Activated CD4-positive, alpha-beta memory T cell treated with anti-CD3 and anti-CD28 coated beads for 36 hours (primary cell): ENCODE measurements at regions not wholly inside any gene's neighbourhood (a gene's known extent, or its start where the extent isn't known, plus 50 kb on each side); places are given as distances from the start of the nearest gene placed in this dataset.
"Not testable (repeated sequence)": the region's sequence is repeated elsewhere in the genome, so short reads cannot be mapped to it uniquely, and the experiment has no call there.

ENCODE experiments used
- CTCF ChIA-PET: fragments of 350-600 bp; sonication (Branson Sonifier 250); formaldehyde crosslinking; loops from one replicate; lab custom pipeline; 2021; ENCODE audit warnings: antibody characterized with exemption, inconsistent platforms; lab: Charles Lee
- POLR2A ChIA-PET: fragments of 350-600 bp; sonication (Branson Sonifier 250); formaldehyde crosslinking; loops from one replicate; lab custom pipeline; 2021; ENCODE audit warnings: antibody characterized with exemption; lab: Charles Lee
- DNase-seq: peaks from one replicate; pipeline ENCODE4 v3.0.0-alpha.2; 2020
- H3K27ac Mint-ChIP-seq: one replicate; pipeline ENCODE4 v1.8.0; 2021; ENCODE audit warnings: mixed read lengths
- H3K27me3 Mint-ChIP-seq: one replicate; pipeline ENCODE4 v1.8.0; 2021; ENCODE audit warnings: mixed read lengths
- H3K36me3 Mint-ChIP-seq: one replicate; pipeline ENCODE4 v1.8.0; 2021; ENCODE audit warnings: mixed read lengths
- H3K4me1 Mint-ChIP-seq: one replicate; pipeline ENCODE4 v1.8.0; 2021; ENCODE audit warnings: low read depth, mixed read lengths
- H3K4me3 Mint-ChIP-seq: one replicate; pipeline ENCODE4 v1.8.0; 2021; ENCODE audit warnings: mild to moderate bottlenecking, mixed read lengths
- H3K9me3 Mint-ChIP-seq: one replicate; pipeline ENCODE4 v1.8.0; 2021; ENCODE audit warnings: mixed read lengths
- intact Hi-C: fragments of 100-400 bp; cut with micrococcal nuclease; formaldehyde crosslinking; loops from one replicate; pipeline ENCODE4 v1.15.1; 2023

DNA sequence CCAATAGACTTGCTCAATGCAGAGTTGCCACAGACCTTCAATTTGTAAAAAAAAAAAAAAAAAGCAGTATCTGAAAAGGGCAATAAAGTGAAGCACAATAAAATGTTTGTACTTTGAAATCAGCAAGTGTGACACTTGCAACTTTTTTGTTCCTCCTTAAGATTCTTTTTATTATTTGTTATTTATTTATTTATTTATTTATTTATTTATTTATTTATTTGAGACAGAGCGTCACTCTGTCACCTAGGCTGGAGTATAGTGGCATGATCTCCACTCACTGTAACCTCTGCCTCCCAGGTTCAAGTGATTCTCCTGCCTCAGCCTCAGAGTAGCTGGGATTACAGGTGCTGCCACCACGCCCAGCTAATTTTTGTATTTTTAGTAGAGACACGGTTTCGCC is 416.5 kb upstream of the RORB start:
- H3K4me1 Mint-ChIP-seq, POLR2A ChIA-PET, H3K27ac Mint-ChIP-seq, H3K4me3 Mint-ChIP-seq, DNase-seq, CTCF ChIA-PET, H3K27me3 Mint-ChIP-seq, intact Hi-C loops, H3K9me3 Mint-ChIP-seq, H3K36me3 Mint-ChIP-seq: not testable (repeated sequence)

DNA sequence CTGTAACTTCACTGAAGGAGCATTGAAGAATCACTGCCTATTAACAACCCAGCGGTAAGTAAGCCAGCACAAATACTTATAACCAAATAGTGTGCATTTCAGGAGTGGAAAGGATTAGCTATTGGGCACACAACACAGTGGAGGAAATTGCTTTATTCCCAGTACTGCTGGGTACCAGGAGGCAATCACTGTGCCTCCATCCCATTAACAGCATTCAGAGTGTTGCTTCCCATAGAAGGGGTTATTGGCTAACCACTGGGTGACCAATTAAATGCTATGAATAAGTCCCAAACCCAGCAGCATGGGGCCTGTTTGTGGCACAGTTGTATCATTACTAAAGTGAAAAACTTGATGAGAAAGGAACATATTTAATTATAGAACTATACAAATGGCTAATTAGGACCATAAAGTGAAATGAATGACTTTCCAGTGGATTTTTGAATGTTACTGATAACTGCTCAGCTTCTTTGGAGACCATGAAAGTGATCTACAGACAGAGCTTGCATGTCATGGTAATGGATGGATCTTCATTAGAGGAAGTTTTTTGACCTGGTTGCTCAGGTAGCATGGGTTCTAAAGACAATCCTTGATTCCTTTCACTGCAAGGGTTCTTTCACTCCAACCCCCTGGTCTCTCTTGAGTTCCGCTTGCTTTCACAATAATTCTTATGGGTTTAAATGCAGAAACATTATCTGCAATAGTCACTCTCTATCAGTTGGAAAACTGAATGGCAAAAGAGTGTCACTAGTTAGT is 413.3 kb upstream of the RORB start:
- POLR2A ChIA-PET: no interaction called here
- H3K9me3 Mint-ChIP-seq: peaks cover 6% of the 10 kb centered on the region
- H3K36me3 Mint-ChIP-seq: no peaks in the 10 kb centered on the region
- CTCF ChIA-PET: no interaction called here
- no peaks in the 10 kb centered on the region for H3K4me1 Mint-ChIP-seq
- no peaks in the 10 kb centered on the region for H3K27me3 Mint-ChIP-seq
- DNase-seq: no peak
- H3K4me3 Mint-ChIP-seq: no peak overlapping the region
- intact Hi-C loops: no loop called here
- no peak overlapping the region for H3K27ac Mint-ChIP-seq

DNA sequence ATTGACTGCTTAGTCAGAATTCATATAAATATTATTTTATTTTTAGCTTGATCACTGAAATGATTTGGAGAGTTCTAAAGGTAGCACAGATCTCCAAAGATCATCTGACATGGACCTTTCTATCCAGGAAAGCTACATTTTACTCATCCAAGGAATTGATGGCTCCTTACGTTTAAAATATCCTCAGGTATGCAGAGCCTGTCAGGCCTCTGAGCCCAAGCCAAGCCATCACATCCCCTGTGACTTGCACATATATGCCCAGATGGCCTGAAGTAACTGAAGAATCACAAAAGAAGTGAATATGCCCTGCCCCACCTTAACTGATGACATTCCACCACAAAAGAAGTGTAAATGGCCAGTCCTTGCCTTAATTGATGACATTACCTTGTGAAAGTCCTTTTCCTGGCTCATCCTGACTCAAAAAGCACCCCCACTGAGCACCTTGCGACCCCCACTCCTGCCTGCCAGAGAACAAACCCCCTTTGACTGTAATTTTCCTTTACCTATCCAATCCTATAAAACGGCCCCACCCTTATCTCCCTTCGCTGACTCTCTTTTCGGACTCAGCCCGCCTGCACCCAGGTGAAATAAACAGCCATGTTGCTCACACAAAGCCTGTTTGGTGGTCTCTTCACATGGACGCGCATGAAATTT is 411.6 kb upstream of the RORB start:
- H3K27me3 Mint-ChIP-seq, intact Hi-C loops, H3K27ac Mint-ChIP-seq: not testable (repeated sequence)

DNA sequence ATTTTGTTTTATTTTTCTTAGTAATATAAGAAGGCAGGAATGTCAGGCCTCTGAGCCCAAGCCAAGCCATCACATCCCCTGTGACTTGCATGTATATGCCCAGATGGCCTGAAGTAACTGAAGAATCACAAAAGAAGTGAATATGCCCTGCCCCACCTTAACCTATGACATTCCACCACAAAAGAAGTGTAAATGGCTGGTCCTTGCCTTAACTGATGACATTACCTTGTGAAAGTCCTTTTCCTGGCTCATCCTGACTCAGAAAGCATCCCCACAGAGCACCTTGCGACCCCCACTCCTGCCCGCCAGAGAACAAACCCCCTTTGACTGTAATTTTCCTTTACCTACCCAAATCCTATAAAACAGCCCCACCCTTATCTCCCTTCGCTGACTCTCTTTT is 406.2 kb upstream of the RORB start:
- CTCF ChIA-PET, intact Hi-C loops, H3K4me3 Mint-ChIP-seq, POLR2A ChIA-PET, H3K9me3 Mint-ChIP-seq, H3K4me1 Mint-ChIP-seq, H3K27ac Mint-ChIP-seq, DNase-seq, H3K27me3 Mint-ChIP-seq, H3K36me3 Mint-ChIP-seq: not testable (repeated sequence)

More for the DNA sequence above, 411.6 kb upstream of the RORB start:
- DNase-seq, CTCF ChIA-PET, H3K4me3 Mint-ChIP-seq, H3K36me3 Mint-ChIP-seq, H3K9me3 Mint-ChIP-seq, POLR2A ChIA-PET, H3K4me1 Mint-ChIP-seq: not testable (repeated sequence)

DNA sequence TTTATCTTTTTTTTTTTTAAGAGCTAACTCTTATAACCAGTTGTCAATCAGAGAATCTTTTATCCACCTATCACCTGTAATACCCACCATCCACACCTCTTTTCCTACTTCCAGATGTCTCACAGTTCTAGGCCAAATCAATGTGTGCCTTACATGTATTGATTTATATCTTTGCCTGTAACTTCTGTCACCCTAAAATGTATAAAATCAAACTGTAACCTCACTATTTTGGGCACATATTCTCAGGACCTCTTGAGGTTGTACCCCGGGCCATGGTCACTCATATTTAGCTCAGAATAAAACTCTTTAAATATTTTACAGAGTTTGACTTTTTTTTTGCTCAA is 404.7 kb upstream of the RORB start:
- ChIA-PET POLR2A (no interaction called here), CTCF (interaction anchor here (0.6 kb wide), 1 partner anchor 1327 kb away, joined by 3 read pairs; no protein-coding TSS in a partner anchor)
- intact Hi-C loops: no loop called here
- H3K36me3 Mint-ChIP-seq: no peaks in the 10 kb centered on the region
- H3K27ac Mint-ChIP-seq: no peak overlapping the region
- no peaks in the 10 kb centered on the region for H3K9me3 Mint-ChIP-seq
- DNase-seq: no peak
- H3K27me3 Mint-ChIP-seq: no peaks in the 10 kb centered on the region
- H3K4me1 Mint-ChIP-seq: no peaks in the 10 kb centered on the region
- H3K4me3 Mint-ChIP-seq: no peak overlapping the region

DNA sequence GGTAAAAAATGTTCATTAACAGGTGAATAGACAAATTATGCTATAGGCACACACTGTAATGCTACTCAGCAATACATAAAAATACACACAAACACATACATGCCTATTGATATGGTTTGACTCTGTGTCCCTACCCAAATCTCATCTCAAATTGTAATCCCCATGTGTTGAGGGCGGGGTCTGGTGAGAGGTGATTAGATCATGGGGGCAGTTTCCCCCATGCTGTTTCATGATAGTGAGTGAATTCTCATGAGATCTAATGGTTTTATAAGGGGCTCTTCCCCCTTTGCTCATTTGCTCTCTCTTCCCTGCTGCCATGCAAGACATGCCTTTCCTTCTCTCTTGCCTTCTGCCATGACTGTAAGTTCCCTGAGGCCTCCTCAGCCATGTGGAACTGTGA is 403.1 kb upstream of the RORB start:
- H3K27ac Mint-ChIP-seq, intact Hi-C loops, H3K9me3 Mint-ChIP-seq, H3K4me1 Mint-ChIP-seq, CTCF ChIA-PET, H3K4me3 Mint-ChIP-seq, POLR2A ChIA-PET, H3K27me3 Mint-ChIP-seq, DNase-seq, H3K36me3 Mint-ChIP-seq: not testable (repeated sequence)

DNA sequence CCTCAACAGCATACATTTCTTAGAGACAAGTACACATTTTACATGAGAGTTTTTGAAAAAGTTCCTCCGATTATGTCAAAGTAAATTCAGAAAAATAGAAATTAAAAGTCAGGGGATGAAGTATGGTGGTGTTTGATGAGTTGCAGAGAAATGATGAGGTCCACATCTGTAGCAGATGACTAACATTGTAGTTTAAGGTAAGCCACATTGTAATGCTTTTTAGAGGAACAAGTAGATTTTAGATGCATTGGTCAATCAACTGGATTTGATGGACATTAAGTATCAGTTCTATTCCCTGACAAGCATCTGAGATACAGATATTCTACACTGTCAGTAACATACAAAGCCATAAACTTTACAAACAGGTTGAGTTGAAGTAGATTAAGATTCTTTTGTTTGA is 402.4 kb upstream of the RORB start:
- H3K27me3 Mint-ChIP-seq: no peaks in the 10 kb centered on the region
- no peaks in the 10 kb centered on the region for H3K9me3 Mint-ChIP-seq
- CTCF ChIA-PET: no interaction called here
- no peak overlapping the region for H3K4me3 Mint-ChIP-seq
- H3K27ac Mint-ChIP-seq: no peak overlapping the region
- no peaks in the 10 kb centered on the region for H3K4me1 Mint-ChIP-seq
- no peak for DNase-seq
- intact Hi-C loops: no loop called here
- no peaks in the 10 kb centered on the region for H3K36me3 Mint-ChIP-seq
- POLR2A ChIA-PET: no interaction called here

DNA sequence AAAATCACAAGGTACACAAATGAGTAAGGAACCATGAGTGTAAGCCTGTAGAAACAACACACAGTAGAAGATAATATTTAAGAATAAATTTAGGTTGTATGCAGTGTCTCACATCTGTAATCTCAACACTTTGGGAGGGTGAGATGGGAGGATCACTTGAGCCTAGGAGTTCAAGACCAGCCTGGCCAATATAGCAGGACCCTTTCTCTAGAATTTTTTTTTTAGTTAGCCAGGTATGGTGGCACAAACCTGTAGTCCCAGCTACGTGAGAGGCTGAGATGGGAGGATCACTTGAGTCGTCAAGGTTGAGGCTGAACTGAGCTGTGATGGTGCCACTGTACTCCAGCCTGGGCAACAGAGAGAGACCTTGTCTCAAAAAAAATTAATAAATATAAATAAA is 401.2 kb upstream of the RORB start:
- no peaks in the 10 kb centered on the region for H3K27me3 Mint-ChIP-seq
- intact Hi-C loops: no loop called here
- no peaks in the 10 kb centered on the region for H3K4me1 Mint-ChIP-seq
- no peak overlapping the region for H3K4me3 Mint-ChIP-seq
- DNase-seq: no peak
- no peaks in the 10 kb centered on the region for H3K9me3 Mint-ChIP-seq
- ChIA-PET POLR2A (no interaction called here), CTCF (no interaction called here)
- no peak overlapping the region for H3K27ac Mint-ChIP-seq
- no peaks in the 10 kb centered on the region for H3K36me3 Mint-ChIP-seq

DNA sequence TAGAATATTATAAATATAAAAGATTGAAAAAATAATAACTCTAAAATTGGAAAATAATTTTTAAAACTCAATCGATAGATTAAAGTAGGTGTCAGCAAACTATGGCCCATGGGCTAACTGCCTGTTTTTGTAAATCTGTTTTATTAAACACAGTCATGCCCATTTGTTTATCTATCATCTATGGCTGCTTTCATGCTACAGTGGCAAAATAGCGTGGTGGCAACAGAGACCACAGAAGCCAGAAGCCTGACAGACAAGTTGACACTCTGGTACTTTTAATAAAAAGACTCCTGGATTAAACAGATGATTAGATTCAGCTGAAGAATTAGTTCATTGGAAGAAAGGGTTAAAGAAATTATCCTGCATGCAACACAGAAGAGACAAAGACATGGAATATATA is 400.7 kb upstream of the RORB start:
- Mint-ChIP-seq H3K4me1 (no peaks in the 10 kb centered on the region), H3K4me3 (no peak overlapping the region), H3K36me3 (no peaks in the 10 kb centered on the region), H3K27me3 (no peaks in the 10 kb centered on the region), H3K27ac (no peak overlapping the region), H3K9me3 (no peaks in the 10 kb centered on the region)
- ChIA-PET POLR2A (no interaction called here), CTCF (no interaction called here)
- DNase-seq: no peak
- intact Hi-C loops: no loop called here

DNA sequence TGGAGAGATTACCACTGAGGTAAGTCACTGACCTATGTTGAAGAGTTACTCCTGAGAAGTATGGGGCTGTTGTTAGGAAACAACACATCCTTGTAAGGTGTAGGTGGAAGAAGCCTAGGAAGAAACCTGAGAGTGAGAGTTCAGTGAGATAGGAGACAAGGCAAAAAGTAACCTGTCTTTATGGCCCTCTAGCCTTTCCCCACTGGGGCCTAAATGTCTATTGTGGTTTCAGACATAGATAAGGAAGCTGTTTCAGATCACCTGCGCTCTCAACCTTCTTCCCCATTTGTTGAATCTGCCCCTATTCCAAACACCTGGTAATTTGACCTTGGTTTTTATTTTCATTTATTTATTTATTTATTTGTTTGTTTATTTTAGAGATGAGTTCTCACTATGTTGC is 397.1 kb upstream of the RORB start:
- ChIA-PET POLR2A (no interaction called here), CTCF (no interaction called here)
- no peaks in the 10 kb centered on the region for H3K27me3 Mint-ChIP-seq
- no peak for DNase-seq
- intact Hi-C loops: no loop called here
- no peaks in the 10 kb centered on the region for H3K4me1 Mint-ChIP-seq
- no peaks in the 10 kb centered on the region for H3K36me3 Mint-ChIP-seq
- H3K27ac Mint-ChIP-seq: no peak overlapping the region
- no peaks in the 10 kb centered on the region for H3K9me3 Mint-ChIP-seq
- no peak overlapping the region for H3K4me3 Mint-ChIP-seq

DNA sequence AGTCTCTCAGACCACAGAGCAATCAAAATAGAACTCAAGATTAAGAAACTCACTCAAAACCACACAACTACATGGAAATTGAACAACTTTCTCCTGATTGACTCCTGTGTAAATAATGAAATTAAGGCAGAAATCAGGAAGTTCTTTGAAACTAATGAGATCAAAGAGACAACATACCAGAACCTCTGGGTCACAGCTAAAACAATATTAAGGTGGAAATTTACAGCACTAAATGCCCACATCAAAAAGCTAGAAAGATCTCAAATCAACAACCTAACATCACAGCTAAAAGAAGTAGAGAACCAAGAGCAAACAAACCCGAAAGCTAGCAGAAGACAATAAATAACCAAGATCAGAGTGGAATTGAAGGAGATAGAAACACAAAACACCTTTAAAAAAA is 395.0 kb upstream of the RORB start:
- intact Hi-C loops, POLR2A ChIA-PET, H3K4me3 Mint-ChIP-seq, H3K27me3 Mint-ChIP-seq, DNase-seq, H3K9me3 Mint-ChIP-seq, H3K27ac Mint-ChIP-seq, H3K36me3 Mint-ChIP-seq, H3K4me1 Mint-ChIP-seq, CTCF ChIA-PET: not testable (repeated sequence)

DNA sequence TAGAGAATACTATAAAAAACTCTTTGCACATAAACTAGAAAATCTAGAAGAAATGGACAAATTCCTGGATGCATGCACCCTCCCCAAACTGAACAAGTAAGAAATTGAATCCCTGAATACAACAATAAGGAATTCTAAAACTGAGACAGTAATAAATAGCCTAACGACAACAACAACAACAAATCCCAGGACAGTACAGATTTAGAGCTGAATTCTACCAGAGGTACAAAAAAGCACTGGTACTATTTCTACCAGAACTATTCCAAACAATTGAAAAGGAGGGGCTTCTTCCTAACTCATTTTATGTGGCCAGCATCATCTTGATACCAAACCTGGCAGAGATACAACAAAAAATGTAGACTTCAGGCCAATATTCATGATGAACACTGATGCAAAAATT is 394.4 kb upstream of the RORB start:
- no peak overlapping the region for H3K27ac Mint-ChIP-seq

DNA sequence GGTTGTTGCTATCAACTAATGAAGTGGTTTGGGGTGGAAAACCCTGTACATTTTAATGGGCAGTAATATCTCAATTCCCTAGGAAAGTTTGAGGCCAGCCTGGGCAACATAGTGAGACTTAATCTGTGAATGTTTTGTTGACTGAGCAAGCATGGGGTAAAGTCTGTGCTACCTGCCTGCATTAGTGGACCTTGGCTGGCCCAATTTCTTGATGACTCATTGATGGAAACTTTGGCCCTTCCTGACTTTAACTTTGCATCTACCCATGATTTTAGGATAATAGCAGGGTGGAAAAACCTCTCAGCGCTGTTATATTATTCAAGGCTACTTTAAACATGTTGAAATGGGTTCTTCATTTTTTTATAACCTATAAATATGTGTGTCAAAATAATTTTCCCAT is 389.4 kb upstream of the RORB start:
- H3K4me3 Mint-ChIP-seq: no peak overlapping the region
- no peaks in the 10 kb centered on the region for H3K9me3 Mint-ChIP-seq
- ChIA-PET CTCF (no interaction called here), POLR2A (no interaction called here)
- H3K4me1 Mint-ChIP-seq: no peaks in the 10 kb centered on the region
- no peak overlapping the region for H3K27ac Mint-ChIP-seq
- no peaks in the 10 kb centered on the region for H3K27me3 Mint-ChIP-seq
- no peak for DNase-seq
- intact Hi-C loops: no loop called here
- H3K36me3 Mint-ChIP-seq: no peaks in the 10 kb centered on the region

More for the DNA sequence above, 394.4 kb upstream of the RORB start:
- Mint-ChIP-seq H3K4me1 (no peaks in the 10 kb centered on the region), H3K9me3 (no peaks in the 10 kb centered on the region), H3K27me3 (no peaks in the 10 kb centered on the region), H3K36me3 (no peaks in the 10 kb centered on the region), H3K4me3 (no peak overlapping the region)
- ChIA-PET CTCF (no interaction called here), POLR2A (no interaction called here)
- intact Hi-C loops: no loop called here
- DNase-seq: no peak
